ENCODE measurements at regions not wholly inside any gene's neighbourhood (a gene's known extent, or its start where the extent isn't known, plus 50 kb on each side); places are given as distances from the start of the nearest gene placed in this dataset.

- intact Hi-C loops (cut with micrococcal nuclease; ENCODE audit: unreplicated experiment) (no loop called here), in situ Hi-C loops (cut with MboI) (no loop called here)
- Histone ChIP-seq H3K9me3 (replicated peaks; ENCODE audit: control insufficient read depth, insufficient read depth, low read length) (no peaks in the 10 kb centered on the region), H2AFZ (ENCODE audit: control insufficient read depth, low read depth, low read length) (no peak overlapping the region), H3K4me3 (no peak overlapping the region), H3K79me2 (ENCODE audit: control insufficient read depth, insufficient read depth, low read length) (no peaks in the 10 kb centered on the region), H3K4me2 (ENCODE audit: control insufficient read depth, insufficient read depth) (no peak overlapping the region), H3K9ac (ENCODE audit: control insufficient read depth, insufficient read depth, low read length) (no peak overlapping the region), H3K36me3 (ENCODE audit: control insufficient read depth in 2 of 2, insufficient read depth in 2 of 2, low read length in 1 of 2) (no peaks in the 10 kb centered on the region), H4K20me1 (ENCODE audit: control insufficient read depth, insufficient read depth) (no peaks in the 10 kb centered on the region), H3K27ac (ENCODE audit: control insufficient read depth, insufficient read depth) (no peak overlapping the region), H3K4me1 (ENCODE audit: control insufficient read depth, insufficient read depth, low read length) (no peaks in the 10 kb centered on the region), H3K27me3 (replicated peaks in 1 of 2; ENCODE audit: control insufficient read depth in 2 of 2, insufficient read depth in 2 of 2, low read length in 1 of 2) (no peaks in the 10 kb centered on the region)
- CTCF ChIA-PET = no interaction called here
- RAD21 ChIA-PET (ENCODE audit: unreplicated experiment) = no interaction called here
- FAIRE-seq (no peak), ATAC-seq (no peak), DNase-seq (ENCODE audit: low read depth, low spot score) (no peak)
- no TSS peak for BruUV-seq (replicated peaks)
- no peak for TF ChIP-seq NFXL1 (IDR thresholded peaks at IDR 0.05; ENCODE audit: borderline replicate concordance)
- no peak for TF ChIP-seq NBN (IDR thresholded peaks at IDR 0.05)
- no peak for TF ChIP-seq SREBF1 (IDR thresholded peaks at IDR 0.05; ENCODE audit: low read length)
- TF ChIP-seq NR2F1 (conservative IDR thresholded peaks at IDR 0.05) = no peak
- no peak for TF ChIP-seq ETV6 (conservative IDR thresholded peaks at IDR 0.05 in 1 of 2, IDR thresholded peaks at IDR 0.05 in 1 of 2; ENCODE audit: borderline replicate concordance in 1 of 2, low read depth in 1 of 2)
- TF ChIP-seq, protein P1, sequence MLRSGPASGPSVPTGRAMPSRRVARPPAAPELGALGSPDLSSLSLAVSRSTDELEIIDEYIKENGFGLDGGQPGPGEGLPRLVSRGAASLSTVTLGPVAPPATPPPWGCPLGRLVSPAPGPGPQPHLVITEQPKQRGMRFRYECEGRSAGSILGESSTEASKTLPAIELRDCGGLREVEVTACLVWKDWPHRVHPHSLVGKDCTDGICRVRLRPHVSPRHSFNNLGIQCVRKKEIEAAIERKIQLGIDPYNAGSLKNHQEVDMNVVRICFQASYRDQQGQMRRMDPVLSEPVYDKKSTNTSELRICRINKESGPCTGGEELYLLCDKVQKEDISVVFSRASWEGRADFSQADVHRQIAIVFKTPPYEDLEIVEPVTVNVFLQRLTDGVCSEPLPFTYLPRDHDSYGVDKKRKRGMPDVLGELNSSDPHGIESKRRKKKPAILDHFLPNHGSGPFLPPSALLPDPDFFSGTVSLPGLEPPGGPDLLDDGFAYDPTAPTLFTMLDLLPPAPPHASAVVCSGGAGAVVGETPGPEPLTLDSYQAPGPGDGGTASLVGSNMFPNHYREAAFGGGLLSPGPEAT (IDR thresholded peaks at IDR 0.05; ENCODE audit: low read depth) = no peak
- no peak for TF ChIP-seq BHLHE40 (IDR thresholded peaks at IDR 0.05; ENCODE audit: borderline replicate concordance in 1 of 2, low read depth in 2 of 2, low read length in 1 of 2)
- TF ChIP-seq POLR2A (IDR thresholded peaks at IDR 0.05; ENCODE audit: low read depth, low read length) = no peak
- POLR2A ChIA-PET = no interaction called here
- 14% methylated on average over 3 of the region's 3 CpGs for WGBS (ENCODE audit: insufficient coverage, insufficient replicate concordance, low lambda C conversion rate, missing lambda C conversion rate)
- SMC1A ChIA-PET (ENCODE audit: uncharacterized antibody, unreplicated experiment) = no interaction called here
These were observed 361.3 kb downstream of the SV2B start for GRCh38 chr15:91461377-91461776.

DNA sequence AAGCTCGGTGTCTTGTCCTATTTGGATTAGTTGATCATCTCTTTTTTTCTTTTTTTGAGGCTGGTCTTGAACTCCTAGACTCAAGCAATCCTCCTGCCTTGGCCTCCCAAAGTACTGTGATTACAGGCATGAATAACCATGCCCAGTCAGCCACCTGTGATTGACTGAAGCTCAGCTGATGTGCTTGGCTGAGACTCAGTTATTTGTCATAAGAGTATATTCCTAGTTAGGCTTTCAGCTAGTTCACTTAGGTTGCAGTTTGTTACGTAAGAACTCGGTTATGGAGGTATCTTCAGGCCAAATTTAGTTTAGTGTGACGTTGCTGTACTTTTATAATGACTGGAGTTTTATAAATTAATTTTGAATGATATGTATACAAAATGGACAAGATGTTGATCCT, 365.0 kb downstream of the SV2B start:
- RAD21 ChIA-PET (ENCODE audit: unreplicated experiment) = no interaction called here
- no peak overlapping the region for H3K9ac ChIP-seq (ENCODE audit: control insufficient read depth, insufficient read depth, low read length)
- H3K27ac ChIP-seq (ENCODE audit: control insufficient read depth, insufficient read depth) = no peak overlapping the region
- 0% methylated on average over 4 of the region's 4 CpGs for WGBS (ENCODE audit: insufficient coverage, insufficient replicate concordance, low lambda C conversion rate, missing lambda C conversion rate)
- POLR2A ChIA-PET = no interaction called here
- SMC1A ChIA-PET (ENCODE audit: uncharacterized antibody, unreplicated experiment) = interaction anchor here (1.1 kb wide), 1 partner anchor 18 kb away, joined by 3 read pairs; no protein-coding TSS in a partner anchor
- ATAC-seq = no peak
- no peaks in the 10 kb centered on the region for H3K27me3 ChIP-seq (replicated peaks in 1 of 2; ENCODE audit: control insufficient read depth in 2 of 2, insufficient read depth in 2 of 2, low read length in 1 of 2)
- no peaks in the 10 kb centered on the region for H3K4me1 ChIP-seq (ENCODE audit: control insufficient read depth, insufficient read depth, low read length)
- CTCF ChIA-PET = no interaction called here
- H3K79me2 ChIP-seq (ENCODE audit: control insufficient read depth, insufficient read depth, low read length) = no peaks in the 10 kb centered on the region
- H3K4me2 ChIP-seq (ENCODE audit: control insufficient read depth, insufficient read depth) = no peak overlapping the region
- no peaks in the 10 kb centered on the region for H3K9me3 ChIP-seq (replicated peaks; ENCODE audit: control insufficient read depth, insufficient read depth, low read length)
- no peak for FAIRE-seq
- in situ Hi-C loops (cut with MboI) = no loop called here
- no peaks in the 10 kb centered on the region for H3K36me3 ChIP-seq (ENCODE audit: control insufficient read depth in 2 of 2, insufficient read depth in 2 of 2, low read length in 1 of 2)
- H4K20me1 ChIP-seq (ENCODE audit: control insufficient read depth, insufficient read depth) = no peaks in the 10 kb centered on the region
- no peak overlapping the region for H3K4me3 ChIP-seq
- no peak for DNase-seq (ENCODE audit: low read depth, low spot score)
- intact Hi-C loops (cut with micrococcal nuclease; ENCODE audit: unreplicated experiment) = no loop called here
- no TSS peak for BruUV-seq (replicated peaks)
- no peak overlapping the region for H2AFZ ChIP-seq (ENCODE audit: control insufficient read depth, low read depth, low read length)
- no peak for TF ChIP-seq HDAC6 (IDR thresholded peaks at IDR 0.05; ENCODE audit: unreplicated experiment)
- no peak for TF ChIP-seq POLR2AphosphoS2 (IDR thresholded peaks at IDR 0.05; ENCODE audit: low read depth, low read length)
- no peak for TF ChIP-seq HDAC2 (IDR thresholded peaks at IDR 0.05)
- no peak for TF ChIP-seq BCL11A (IDR thresholded peaks at IDR 0.05; ENCODE audit: low read depth, low read length)
- no peak for TF ChIP-seq GABPA (IDR thresholded peaks at IDR 0.05; ENCODE audit: low read depth)
- no peak for TF ChIP-seq ZNF622 (IDR thresholded peaks at IDR 0.05)
- no peak for TF ChIP-seq IRF4 (IDR thresholded peaks at IDR 0.05; ENCODE audit: low read depth, low read length)
- no peak for TF ChIP-seq RB1 (IDR thresholded peaks at IDR 0.05; ENCODE audit: borderline replicate concordance)
- no peak for TF ChIP-seq CHD4 (IDR thresholded peaks at IDR 0.05)
- TF ChIP-seq, protein P2, sequence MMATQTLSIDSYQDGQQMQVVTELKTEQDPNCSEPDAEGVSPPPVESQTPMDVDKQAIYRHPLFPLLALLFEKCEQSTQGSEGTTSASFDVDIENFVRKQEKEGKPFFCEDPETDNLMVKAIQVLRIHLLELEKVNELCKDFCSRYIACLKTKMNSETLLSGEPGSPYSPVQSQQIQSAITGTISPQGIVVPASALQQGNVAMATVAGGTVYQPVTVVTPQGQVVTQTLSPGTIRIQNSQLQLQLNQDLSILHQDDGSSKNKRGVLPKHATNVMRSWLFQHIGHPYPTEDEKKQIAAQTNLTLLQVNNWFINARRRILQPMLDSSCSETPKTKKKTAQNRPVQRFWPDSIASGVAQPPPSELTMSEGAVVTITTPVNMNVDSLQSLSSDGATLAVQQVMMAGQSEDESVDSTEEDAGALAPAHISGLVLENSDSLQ (IDR thresholded peaks at IDR 0.05) = no peak
- no peak for TF ChIP-seq ELK1 (IDR thresholded peaks at IDR 0.05; ENCODE audit: low read depth, low read length)
